Embryonic facial prominence (tissue), 1 donor: ENCODE measurements at regions not wholly inside any gene's neighbourhood (a gene's known extent, or its start where the extent isn't known, plus 50 kb on each side); places are given as distances from the start of the nearest gene placed in this dataset.
A peak's percentile ranks its signal among the peaks of the same experiment; 100 is the strongest.
"Not testable (repeated sequence)": the region's sequence is repeated elsewhere in the genome, so short reads cannot be mapped to it uniquely, and the experiment has no call there.

Source experiments
- DNase-seq: peaks from one replicate; pipeline ENCODE4 v3.0.0-alpha.2; 2016; ENCODE audit errors: extremely low spot score

DNA sequence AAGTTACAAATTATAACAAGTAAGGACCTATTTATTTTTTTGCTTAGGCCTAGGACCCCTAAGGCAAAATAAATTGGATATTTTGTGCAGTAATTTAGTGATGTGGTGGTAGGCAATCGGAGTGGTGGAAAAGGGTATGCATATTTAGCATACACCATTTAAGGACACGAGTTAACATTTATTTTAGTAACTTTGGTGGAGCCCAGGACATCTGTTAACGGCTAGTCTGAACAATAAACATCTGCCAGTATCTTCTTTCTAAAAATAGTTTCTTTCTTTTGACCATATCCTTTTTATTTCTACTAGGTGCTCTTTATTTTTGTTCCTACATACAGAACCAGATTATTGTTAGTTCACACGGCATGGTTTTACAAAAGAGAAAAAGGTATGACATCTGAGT is 326.3 kb downstream of the CHL1 start:
- no peak for DNase-seq

- DNase-seq, result no peak
Observed at GRCh38 chr3:525415-525814, 328.9 kb downstream of the CHL1 start.

GRCh38 chr3:535566-536416 is 339.2 kb downstream of the CHL1 start:
- no peak for DNase-seq

DNA sequence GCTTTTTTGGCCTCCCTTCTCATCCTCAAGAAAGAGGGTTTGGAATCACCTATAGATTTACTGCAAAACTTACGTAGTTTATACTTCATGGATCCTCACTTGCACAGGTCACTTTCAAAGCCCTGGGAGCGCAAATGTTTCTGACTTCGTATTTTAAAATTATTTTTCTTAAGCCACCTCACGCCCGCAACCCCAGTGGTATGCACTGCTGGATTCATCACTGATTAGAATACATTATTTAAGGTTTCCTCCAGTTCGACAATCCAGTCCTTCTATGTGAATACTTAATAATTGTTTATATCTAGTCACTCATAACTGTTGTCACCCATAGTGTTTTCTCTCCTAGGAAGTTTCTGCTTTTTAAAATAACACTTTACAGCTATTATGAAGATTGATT is 339.9 kb downstream of the CHL1 start:
- DNase-seq, result no peak

GRCh38 chr3:541062-541801 is 344.7 kb downstream of the CHL1 start:
- DNase-seq, result no peak

DNA sequence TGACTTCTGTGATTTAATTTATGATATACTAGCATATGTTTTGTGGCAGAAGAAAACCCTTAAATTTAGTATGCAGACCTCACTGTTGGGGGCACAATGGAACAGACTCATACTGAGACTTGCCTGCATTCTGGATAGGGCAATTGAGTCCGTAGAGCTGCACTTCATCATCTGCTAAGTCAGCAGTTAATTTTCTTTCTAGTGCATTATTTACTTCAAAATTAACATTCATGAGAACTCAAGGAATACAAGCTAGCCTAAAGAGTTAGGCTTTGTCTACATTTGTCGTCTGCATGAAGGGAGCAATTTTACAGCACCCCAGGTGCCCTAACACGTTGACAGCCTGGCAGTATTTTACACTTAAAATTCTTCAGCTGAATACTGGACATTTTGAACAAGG is 345.5 kb downstream of the CHL1 start:
- DNase-seq, result no peak

DNA sequence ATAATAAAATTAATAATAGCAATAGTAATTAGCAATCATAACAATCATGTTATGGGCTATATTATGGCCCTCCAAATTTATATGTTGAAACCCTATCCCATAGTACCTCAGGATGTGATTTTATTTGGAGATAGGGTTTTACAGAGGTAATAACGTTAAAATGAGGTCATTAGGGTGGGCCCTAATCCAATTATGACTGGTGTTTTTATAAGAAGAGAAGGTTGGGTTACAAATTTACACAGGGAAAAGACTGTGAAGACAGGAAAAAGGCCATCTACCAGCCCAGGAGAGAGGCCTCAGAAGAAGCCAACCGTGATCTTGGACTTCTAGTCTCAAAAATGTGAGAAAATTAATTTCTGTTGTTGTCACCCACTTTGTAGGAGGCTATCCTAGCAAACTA is 353.1 kb downstream of the CHL1 start:
- DNase-seq, result no peak

DNA sequence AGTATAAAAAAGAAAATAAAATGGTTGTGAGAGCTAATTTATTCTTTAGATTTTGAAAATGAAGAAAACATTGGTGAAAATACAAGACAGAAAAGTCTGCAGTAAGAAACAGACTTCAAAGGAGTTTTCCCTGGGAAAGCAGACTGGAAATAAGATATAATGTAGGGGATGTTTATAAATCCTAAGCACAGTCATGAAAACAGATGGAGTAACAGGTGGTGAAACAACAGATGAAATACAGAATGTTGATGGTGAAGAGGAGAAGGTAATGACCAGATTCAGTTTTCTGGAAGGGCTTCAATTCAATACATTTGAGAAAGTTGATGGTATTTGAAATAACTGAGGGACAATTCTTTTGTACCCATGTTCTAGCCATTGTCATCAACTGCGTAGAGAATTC is 353.9 kb downstream of the CHL1 start:
- no peak for DNase-seq

DNA sequence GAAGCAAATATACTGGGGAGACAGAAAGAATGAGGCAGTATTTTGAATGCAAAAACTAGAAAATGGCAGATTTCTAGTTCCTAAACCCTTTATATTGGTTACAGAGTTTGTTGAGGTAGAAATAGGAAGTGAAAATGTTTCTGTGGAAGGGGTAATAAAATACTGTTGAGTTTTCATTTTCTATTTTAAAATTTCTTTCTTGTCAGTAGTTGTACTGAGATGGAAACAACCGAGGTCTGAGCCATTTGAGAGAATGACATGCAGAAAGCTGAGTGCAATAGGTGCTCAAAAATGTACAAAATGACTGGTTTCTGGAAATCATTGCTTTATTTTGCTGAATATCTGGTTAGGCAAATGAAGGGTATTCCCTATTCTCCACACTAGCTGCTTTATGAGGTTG is 361.4 kb downstream of the CHL1 start:
- DNase-seq, result no peak

DNA sequence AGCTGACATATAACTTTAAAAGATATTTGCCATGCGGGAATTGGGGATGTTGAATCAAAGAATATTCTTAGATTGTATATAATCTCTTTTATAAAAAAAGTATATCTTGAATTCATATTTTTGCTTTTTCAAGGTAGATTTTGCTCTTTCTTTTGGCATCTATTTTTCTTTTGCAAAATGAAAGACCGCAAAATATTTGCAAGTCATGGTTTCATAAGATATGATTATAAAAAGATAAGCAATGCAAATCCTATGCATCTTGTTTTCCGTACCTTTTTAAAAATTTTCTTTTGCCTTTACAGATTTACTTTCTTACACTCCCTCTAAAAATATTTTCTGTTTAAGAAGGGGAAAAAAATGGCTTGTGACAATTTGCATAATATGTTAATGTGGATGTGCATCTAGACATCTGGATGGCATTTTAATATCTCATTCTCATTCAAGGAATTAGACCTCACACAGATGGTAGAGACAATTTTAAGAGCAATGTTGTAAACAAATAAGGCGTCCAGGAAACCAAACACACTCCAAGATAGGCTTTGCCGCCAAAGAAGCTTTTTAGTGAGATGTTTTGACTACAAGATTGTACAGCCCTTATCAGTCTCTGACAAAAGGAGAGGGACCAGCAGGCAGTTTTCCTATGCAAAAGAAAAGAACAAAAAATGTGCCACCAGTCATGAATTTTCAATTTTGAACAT is 371.1 kb downstream of the CHL1 start:
- no peak for DNase-seq

DNA sequence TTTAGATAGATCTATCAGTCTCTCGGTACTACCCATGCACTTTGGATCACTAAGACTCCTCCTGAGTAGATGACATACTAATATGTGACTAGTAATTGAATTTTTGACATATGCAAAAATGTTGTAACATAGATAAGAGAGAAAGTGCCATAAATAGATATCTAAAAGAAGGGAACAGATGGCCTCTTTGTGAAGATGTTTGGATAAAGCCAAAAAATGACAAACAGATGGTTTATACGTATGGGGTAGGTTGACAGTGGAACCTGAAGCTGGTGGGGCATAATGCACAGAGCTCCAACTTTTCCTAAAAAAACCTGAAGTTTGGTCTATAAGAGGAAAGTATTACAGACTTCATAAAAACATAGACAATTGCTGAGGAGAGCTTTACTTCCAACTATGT is 383.0 kb downstream of the CHL1 start:
- DNase-seq, result not testable (repeated sequence)

GRCh38 chr3:589066-589465 is 392.5 kb downstream of the CHL1 start:
- DNase-seq, result not testable (repeated sequence)

DNA sequence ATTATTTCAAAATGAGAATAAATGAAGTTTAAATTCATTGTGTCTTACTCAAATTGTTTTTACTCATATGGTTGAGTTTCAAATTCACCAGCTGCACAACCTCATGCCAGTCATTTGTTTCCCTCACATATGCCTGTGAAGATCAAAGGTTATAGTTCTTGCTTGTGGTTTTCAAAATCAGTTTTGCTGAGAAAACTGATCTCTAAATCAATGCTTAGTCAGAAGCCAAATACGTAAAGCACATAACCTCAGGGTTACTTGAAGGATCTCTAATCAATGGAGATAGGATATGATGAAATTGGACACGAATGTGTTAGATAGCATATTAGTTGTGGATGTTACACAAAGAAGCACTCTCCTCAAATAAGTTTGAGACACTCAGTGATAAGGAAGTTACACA is 400.7 kb downstream of the CHL1 start:
- not testable (repeated sequence) for DNase-seq

DNA sequence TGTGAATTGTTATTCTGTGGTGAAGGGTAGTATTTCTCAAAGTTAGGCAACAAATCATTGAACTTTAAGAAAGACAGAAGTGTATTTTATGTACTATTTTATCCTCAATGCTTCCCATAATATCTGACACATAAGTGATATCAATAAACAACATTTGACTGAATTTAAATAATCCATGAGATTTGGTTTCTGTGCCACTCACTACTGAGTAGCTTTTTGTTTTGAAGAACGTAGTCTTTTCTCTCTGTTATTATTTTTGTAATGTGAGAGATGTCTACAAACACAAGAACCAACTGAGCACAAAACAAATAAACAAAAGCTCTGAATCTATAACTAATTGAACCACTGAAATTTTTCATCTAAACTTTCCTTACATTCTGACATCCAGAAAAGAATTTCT is 401.2 kb downstream of the CHL1 start:
- DNase-seq, result not testable (repeated sequence)

- not testable (repeated sequence) for DNase-seq
Observed at GRCh38 chr3:607480-607879, 410.9 kb downstream of the CHL1 start.

DNA sequence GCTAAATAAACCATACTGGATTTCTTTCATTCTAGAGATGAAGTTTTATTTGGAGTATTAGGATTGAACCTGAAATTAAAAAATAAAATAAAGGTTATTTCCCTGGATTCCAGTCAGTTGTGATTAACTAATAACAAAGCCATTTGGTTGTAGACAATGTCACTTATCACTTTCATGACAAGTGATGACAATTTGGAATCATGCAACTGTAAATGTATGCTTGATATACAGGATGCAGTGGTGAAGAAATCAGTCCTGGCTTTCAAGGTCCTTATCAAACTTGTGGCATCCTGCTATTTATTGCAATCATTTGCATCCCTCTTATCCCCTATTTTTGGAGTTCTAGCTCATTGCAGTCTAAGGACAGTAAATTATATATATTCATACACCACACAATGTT is 425.2 kb downstream of the CHL1 start:
- no peak for DNase-seq

- DNase-seq, result no peak
Observed at GRCh38 chr3:622314-622713, 425.8 kb downstream of the CHL1 start.

DNA sequence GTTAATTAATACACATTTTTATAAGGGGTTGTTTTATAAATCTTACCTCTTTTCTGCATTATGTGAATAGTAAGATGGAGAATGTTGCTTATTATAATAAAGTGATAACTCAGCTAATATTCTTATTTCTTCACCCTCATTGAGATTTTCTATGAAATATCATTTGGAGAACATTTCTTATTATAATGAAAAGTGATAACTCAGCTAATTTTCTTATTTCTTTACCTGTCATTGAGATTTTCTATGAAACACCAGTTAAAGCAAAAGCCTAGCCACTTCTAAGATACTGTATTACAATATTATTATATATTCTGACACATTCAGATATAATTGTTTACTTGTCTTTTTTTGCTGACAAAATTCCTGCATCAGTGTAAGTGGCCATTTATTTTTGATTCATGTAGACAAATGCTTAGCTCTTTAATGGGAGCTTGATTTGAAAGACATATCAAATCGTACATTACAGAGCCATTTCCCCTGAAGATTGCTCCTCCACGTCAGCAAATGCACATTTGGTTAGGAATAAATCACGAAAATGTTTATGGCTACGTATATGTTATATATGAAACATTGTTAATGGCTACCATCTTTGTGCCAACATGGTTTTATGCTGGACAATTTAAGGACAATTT is 427.5 kb downstream of the CHL1 start:
- no peak for DNase-seq

DNA sequence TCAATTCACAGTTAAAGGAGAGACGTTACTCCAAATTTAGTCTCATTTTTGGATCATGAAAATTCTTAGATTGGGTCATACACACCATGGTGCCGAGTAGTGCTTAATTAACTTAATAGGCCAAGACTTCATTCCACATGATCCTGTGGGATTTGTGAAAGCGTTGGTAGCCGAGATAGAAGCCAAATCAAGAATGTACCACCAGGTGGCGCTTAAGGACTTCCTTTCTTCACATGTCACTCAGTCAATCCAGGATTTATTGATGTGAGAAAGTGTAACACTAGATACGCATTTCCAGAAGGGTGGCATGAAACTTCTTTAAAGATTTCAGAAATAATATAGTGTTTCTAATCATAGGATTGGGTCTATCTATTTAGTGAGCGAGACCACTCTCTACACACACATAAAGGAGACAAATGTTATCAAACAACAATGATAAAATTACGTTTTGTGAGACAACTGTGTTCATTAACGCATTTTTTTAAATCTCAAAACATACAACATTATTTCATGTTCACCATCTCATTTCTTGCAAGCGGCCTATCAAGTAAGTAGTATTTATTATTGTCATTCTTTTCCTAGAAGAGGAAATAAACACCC is 436.1 kb downstream of the CHL1 start:
- peak; percentile 38 for DNase-seq

- DNase-seq, result no peak
Observed at GRCh38 chr3:634511-634910, 437.9 kb downstream of the CHL1 start.

DNA sequence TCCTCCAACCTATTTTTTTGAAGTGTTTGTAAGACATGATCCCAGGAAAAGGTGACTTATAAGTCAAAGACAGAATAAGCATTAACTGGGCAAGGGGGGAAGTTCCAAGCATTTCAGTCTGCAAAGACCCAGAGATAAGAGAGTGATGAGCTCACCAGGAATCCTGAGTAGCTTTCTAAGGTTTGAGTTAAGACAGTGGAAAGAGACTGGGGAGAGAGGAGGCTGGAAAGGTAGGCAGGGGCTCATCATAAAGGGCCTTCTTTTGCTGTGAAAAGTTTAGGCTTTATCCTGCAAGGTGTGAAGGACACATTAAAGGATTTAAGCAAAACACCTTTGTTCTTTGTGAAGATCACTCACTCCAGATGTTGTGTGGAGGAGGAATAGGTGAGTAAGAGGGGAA is 438.8 kb downstream of the CHL1 start:
- no peak for DNase-seq

- DNase-seq, result no peak
Observed at GRCh38 chr3:643376-643775, 446.8 kb downstream of the CHL1 start.
